GM21825 (cell line): ENCODE measurements at regions not wholly inside any gene's neighbourhood (a gene's known extent, or its start where the extent isn't known, plus 50 kb on each side); places are given as distances from the start of the nearest gene placed in this dataset.
"Not testable (repeated sequence)": the region's sequence is repeated elsewhere in the genome, so short reads cannot be mapped to it uniquely, and the experiment has no call there.

Experiments
- ATAC-seq: cut with Tn5 transposase; IDR thresholded peaks from one replicate; pipeline ENCODE4 v1.9.1; 2021; ENCODE audit warnings: mild to moderate bottlenecking, moderate library complexity; ENCODE audit not compliant: unreplicated experiment

DNA sequence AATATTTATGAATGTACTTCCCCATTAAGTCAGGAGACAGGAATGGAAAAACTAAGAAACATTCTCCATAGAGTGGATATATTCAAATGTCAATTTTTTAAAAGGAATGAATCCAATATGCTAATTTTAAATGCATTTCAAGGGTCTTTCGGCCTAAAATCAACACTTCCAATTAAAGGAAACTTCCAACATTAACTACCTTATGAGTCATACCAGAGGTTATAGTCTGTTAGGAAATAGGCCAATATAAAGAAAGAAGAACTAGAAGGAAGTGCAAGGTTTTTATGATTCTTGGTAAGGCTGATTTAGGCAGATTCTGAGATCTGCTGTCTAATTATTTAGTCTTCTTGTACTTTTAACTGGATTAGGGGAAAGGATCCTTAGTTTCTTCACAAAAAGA, 260.1 kb upstream of the EDNRA start:
- no peak for ATAC-seq

DNA sequence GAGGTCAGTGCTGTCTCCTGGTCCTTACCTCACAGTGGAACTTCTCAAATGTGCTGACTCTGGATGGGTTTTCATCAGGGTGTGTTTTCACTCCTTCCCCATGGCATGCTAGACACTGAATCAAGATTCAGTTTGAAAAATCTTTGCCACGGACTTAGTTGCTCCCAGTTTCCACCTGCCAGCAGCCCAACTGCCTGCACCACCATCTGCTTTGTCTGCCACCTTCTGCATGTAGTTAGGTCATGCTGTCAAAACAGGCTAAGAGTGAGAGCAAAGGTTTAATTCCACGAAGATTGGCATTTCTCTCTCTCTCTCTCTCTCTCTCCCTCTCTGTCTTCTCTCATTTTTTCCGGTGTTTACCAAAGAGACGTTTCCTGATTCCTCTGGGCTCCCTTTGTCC, 258.0 kb upstream of the EDNRA start:
- ATAC-seq, result no peak

DNA sequence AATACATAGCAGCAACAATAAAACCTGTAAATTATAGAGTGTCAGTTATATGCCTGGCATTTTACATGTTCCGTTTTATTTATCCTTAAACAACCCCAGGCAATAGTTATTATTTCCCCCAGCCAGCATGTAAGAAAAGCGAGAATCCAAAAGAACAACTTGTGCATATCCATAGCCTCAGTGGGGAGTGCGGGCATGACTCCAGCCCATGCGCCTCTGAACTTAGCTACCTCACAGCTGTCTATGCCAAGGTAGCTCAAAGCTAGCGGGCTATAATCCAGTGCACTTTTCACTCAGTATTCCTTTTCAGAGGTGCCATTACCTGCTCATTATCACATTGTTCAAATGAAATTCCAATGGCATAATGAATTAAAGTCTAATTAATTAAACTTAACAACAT, 257.3 kb upstream of the EDNRA start:
- no peak for ATAC-seq

DNA sequence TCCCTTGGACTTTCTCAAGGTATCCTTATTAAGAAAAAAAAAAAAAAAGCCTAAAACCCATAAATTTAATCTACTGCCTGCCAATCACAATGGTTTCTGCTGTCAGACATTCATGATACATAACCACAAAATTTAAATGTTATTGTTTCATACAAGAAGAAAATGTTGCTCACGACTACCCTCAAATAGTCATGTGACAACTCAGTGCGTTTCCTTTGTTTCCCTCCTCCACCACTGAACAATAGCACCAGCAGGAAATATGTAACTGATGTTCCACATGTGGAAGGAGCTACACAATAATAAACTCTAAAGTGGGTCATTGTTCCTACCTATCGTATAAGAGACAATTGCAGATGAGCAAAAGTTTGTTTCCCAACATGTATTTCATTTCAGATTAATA, 244.1 kb upstream of the EDNRA start:
- no peak for ATAC-seq

DNA sequence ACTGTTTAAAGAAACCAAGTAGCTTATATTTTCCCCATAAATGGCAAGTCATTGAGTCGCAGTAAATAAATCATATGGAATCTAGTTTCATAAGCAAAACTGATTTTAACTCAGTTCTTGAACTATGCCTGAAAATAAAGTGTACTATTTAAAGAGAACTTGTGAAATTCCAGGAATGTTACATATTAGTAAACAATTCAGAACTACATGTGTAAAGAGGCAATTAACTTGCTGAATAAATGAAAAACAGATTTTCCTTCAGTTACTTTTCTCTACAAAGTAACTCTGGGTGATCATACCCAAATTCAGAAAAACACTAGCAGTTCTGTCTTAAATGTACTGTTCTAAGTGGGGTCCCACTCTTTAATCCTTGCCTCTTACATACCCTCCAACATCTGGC, 236.1 kb upstream of the EDNRA start:
- ATAC-seq, result no peak

DNA sequence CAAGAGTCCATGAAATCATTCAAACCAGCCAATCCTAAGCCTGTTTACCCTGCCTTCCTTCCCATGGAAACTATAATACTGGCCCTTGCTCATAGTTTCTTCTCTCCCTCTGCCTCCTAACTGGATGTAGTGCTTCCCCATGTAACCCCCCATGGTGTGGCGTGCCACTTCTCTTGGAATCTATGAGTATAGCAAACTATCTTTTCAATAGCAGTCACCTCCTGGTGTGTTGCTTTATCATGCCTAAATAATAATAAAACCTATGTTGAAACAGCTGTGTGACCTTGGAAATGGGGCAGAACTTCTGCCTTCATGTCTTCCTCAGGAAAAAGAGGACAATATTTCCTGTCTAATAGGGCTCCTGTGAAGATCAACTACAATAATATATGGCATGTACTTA, 234.8 kb upstream of the EDNRA start:
- no peak for ATAC-seq

DNA sequence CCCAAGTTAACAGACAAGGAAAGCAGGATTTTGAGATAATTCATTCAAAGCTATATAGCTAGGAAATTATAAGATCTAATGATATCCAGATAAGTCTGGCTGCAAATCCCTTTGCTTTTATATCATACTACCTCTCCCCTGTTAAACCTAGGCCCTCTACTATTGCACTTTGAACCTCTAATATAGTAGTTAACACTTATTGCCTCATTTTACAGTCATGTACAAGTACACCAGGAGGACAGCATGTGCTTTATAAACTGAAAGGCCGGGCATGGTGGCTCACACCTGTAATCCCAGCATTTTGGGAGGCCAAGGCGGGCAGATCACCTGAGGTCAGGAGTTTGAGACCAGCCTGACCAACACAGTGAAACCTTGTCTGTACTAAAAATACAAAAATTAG, 234.4 kb upstream of the EDNRA start:
- not testable (repeated sequence) for ATAC-seq

DNA sequence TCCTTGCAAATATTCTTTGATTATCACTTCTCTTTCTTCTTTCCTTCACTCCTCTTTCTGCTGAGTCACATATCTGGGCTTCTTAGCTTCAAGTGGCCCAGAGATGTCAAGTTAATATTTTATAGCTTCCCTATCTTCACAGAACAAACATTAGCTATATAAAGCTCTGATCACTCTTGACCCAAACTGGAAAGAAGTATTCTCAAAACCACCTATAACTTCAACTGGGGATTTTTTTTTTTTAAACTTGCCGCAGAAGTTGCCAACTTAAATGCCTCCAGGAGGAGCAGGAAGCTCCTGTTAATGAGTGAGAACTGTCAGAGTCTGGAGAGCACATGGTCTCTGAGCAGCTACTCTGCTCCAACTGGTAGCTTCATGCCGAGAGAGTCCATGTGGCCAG, 233.3 kb upstream of the EDNRA start:
- no peak for ATAC-seq

DNA sequence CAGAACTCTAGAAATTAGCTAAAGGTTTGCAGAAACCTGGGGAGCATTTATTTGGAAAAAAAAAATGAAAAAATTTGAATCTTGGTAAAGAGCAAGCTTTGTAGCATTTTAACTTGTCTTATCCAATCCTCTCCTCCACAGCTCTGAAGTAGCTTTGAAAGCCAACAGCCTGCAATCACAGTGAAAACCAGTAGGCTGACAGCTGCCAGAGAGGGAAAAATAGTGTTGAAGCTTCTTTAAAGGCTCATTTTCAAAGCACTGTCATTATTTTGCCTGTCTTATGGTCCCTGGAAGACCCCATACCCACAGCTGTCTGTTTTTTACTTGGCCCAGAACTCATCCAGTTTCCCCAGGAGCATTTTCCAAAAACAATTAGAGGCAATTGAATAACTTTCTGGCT, 230.8 kb upstream of the EDNRA start:
- no peak for ATAC-seq

DNA sequence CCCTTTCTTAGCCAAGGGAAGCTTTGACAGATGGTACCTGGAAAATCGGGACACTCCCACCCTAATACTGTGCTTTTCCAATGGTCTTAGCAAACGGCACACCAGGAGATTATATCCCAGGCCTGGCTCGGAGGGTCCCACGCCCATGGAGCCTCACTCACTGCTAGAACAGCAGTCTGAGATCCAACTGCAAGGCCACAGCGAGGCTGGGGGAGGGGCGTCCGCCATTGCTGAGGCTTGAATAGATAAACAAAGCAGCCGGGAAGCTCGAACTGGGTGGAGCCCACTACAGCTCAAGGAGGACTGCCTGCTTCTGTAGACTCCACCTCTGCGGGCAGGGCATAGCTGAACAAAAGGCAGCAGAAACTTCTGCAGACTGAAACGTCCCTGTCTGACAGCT, 225.6 kb upstream of the EDNRA start:
- not testable (repeated sequence) for ATAC-seq

DNA sequence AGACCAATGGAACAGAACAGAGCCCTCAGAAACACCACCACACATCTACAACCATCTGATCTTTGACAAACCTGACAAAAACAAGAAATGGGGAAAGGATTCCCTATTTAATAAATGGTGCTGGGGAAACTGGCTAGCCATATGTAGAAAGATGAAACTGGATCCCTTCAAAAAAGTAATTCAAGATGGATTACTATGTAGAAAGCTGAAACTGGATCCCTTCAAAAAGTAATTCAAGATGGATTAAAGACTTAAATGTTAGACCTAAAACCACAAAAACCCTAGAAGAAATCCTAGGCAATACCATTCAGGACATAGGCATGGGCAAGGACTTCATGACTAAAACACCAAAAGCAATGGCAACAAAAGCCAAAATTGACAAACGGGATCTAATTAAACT, 221.6 kb upstream of the EDNRA start:
- ATAC-seq, result not testable (repeated sequence)

DNA sequence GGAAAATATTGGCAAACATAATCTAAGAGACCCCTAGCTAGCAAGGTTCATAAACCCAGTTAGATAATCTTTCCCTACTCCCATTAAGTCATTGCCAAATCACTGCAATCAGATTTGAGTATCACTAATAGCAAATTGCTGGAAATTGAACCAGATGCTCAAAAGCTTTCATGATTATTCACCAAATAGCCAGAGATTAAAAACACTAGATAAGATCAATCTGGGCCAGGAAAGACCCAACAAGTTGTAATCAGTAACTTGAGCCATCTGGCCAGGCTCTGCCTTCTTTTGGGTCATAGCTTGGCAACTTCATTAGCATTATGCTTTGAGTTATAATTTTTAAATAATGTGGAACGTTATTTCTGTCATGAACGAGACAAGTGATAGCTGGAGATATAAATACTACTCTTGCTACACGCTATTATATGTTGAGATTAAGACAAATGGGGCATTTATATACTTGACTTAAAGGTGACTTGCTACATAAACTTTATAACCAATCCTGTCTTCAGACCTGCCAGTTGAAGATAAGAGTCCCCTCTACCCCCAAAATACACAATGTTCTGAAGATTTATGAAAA, 196.6 kb upstream of the EDNRA start:
- no peak for ATAC-seq

DNA sequence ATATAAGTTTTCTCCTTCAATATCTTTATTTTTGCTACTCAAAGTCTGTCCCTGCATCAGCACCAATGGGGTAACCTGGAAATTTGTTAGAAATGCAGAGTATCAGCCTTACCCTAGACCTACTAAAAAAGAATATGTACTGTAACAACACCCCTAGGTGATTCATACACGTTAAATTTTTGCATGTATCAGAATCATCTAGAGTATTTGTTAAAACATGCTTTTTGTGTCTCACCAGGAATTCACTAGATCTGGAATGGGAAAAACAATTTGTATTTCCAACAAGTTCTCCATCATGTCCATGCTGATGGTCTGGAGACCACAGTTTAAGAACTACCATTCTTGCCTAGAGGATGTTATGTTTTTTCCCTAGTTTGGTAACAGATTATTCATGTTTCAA, 196.0 kb upstream of the EDNRA start:
- no peak for ATAC-seq

DNA sequence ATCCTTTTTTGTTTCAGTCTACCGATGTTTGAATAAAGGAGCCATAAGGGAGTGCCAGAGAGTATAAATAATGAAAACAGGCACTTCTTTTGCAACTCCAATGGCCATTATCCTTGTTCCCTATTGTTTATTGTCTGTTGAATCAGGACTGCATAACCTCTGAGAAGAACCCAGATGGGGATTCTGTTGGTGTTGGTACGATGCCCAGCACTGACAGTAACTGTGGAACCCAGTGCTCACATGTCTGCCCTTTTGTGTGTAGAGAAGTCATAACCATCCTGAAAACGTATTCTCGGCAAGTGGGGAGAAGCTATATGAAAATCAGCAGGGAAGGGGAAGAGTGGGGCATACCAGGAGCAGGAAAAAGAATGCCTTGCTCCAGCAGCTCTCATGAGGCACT, 195.1 kb upstream of the EDNRA start:
- no peak for ATAC-seq

DNA sequence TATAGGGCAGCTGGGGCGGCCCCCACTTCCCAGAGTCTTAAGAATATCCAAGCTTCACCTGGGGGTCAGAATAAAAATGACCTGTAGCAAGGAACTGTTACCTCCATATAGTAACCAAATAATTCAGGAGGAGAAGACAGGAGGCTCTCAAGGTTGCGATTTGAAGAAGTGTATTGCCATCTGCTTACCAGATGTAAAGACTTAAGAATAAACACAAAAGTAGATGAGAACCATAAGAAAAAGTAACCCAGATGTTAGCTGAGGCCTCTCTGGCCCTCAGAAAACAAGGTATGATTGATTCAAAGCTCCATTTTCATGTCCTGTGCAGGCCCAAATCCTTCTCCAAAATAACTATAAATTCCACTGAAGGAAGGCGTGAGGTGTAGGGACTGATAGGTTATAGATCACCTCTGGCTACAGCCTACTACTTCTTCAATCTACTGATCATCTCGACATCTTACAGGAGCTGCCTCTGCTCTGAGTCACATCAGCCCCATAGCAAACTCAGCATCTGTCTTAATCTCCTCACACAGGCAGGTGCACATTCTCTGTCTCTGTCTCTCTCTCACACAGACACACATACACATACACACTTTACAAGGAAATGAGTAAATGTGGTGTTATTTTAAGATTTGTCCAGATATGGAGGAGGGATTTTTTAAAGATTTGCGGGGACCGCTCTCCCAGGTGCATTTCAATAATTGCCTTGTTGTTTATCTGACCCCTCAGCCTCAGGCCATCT, 193.9 kb upstream of the EDNRA start:
- no peak for ATAC-seq

DNA sequence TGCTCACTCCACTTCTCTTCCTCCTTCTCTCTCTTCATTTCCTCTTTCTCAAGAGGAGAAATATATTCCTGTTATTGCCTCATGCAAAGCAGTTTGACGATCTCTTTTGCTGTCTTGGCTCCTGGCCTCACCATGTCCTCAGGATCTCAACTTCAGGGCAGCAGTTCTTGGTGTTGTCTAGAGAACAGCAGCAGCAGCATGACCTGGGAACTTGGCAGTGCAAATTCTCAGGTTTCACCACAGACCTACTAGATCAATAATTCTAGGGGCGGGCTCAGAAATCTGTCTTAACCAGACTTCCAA, 193.4 kb upstream of the EDNRA start:
- ATAC-seq, result no peak

DNA sequence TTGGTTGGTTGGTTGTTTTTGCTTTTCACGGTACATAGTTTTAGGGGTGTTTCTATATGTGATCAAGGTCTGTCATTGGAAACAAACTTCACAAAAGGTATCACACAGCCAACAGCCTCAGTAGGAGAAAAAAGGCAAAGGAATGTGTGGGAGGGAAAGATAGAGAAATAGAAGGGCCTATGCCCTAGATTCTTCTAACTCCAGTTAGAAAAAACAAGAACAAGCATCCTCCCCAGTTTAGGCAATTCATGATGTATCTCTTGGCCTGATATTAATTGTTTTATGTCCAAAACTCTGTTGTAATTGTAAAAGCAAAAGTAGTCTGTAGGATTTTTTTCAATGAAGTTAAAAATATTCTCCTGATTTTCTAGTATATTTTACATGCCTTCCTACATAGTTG, 192.4 kb upstream of the EDNRA start:
- no peak for ATAC-seq

DNA sequence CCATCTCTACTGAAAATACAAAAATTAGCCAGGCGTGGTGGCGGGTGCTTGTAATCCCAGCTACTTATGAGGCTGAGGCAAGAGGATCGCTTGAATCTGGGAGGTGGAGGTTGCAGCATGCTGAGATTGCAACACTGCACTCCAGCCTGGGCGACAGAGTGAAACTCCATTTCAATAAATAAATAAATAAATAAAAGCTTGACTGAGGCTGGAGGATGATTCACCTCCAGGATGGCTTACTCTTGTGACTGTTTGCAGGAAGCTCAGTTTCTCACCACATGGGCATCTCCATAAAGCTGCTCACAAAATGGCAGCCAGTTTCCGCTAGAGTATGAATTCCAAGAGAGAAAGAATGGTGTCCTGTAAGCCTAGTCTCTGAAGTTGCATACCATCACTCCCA, 191.7 kb upstream of the EDNRA start:
- ATAC-seq, result no peak

DNA sequence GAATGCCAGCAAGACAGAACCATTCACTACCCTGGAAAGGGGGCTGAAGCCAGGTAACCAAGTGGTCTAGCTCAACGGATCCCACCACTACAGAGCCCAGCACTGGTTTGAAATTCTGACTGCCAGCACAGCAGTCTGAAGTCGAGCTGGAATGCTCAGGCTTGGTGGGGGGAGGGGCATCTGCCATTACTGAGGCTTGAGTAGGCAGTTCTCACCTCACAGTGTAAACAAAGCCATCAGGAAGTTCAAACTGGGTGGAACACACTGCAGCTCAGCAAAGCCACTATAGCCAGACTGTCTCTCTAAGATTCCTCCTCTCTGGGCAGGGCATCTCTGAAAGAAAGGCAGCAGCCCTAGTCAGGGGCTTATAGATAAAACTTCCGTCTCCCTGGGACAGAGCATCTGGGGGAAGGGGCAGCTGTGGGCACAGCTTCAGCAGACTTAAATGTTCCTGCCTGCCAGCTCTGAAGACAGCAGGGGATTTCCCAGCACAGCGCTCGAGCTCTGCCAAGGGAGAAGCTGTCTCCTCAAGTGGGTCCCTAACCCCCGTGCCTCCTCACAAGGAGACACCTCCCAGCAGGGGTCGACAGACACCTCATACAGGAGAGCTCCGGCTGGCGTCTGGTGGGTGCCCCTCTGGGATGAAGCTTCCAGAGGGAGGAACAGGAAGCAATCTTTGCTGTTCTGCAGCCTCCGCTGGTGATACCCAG, 188.1 kb upstream of the EDNRA start:
- not testable (repeated sequence) for ATAC-seq

DNA sequence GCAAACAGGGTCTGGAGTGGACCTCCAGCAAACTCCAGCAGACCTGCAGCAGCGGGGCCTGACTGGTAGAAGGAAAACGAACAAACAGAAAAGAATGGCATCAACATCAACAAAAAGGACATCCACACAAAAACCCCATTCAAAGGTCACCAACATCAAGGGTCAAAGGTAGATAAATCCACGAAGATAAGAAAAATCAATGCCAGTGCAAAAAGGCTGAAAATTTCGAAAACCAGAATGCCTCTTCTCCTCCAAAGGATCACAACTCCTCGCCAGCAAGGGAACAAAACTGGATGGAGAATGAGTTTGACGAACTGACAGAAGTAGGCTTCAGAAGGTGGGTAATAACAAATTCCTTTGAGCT, 187.6 kb upstream of the EDNRA start:
- not testable (repeated sequence) for ATAC-seq

DNA sequence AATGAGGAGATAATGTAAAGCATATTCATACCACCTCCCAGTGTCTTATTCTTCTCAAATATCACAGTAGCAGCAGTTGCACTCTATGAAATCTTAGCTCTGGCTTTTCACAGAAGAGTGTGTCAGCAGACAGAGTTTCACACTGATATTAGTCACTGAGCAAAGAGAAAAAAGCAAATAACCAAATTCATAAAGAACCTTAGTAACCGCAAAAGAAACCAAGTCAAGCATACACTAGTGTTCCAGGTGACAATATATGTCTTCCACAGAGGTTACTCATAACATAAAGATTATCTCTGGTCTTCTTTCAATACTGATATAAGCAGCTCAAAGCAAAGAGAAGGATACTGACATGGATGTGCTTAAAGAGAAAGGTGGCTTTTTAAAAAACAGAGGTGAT, 181.7 kb upstream of the EDNRA start:
- ATAC-seq, result no peak

DNA sequence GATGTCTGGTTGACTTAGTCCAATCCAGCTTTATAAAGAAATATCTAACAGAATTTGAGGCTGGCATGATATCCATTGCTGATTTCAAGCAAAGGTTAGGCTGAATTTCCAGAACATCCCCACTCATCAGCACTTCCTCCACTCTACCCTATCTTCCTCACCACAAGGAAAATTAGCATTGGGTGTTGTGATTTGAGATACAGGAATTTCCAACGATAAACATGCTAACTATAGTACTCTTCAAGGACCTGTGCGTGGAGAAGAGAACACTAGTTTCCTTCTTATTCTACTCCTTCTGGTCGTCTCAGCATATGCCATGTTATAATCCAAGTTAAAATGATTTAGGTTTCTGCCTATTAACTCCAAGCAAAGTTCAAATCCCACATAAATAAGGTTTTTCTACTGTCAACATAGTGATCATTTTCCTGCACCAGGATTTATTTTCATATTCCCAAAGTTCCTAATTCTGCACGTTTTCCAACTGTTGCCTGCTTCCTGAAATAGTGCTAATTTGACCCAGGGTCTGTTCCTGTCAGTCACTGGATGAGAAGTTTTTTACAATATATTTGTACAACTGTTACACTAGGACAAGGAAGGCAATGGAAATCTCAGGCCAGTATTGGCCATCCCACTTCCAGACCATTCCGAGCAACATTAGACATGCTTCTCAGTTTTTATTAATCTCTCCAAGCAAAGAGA, 177.6 kb upstream of the EDNRA start:
- no peak for ATAC-seq
